Inferior parietal cortex (tissue), 1 donor: ENCODE measurements at regions not wholly inside any gene's neighbourhood (a gene's known extent, or its start where the extent isn't known, plus 50 kb on each side); places are given as distances from the start of the nearest gene placed in this dataset.
"Not testable (repeated sequence)": the region's sequence is repeated elsewhere in the genome, so short reads cannot be mapped to it uniquely, and the experiment has no call there.

ENCODE experiments used
- DNase-seq: peaks from one replicate; pipeline ENCODE4 v3.0.0-alpha.2; 2016; ENCODE audit errors: extremely low spot score

- DNase-seq = no peak
Observed at GRCh38 chr2:144642131-144642530, 122.2 kb upstream of the ZEB2 start.

GRCh38 chr2:144638250-144638649, 118.3 kb upstream of the ZEB2 start:
- DNase-seq = not testable (repeated sequence)

DNA sequence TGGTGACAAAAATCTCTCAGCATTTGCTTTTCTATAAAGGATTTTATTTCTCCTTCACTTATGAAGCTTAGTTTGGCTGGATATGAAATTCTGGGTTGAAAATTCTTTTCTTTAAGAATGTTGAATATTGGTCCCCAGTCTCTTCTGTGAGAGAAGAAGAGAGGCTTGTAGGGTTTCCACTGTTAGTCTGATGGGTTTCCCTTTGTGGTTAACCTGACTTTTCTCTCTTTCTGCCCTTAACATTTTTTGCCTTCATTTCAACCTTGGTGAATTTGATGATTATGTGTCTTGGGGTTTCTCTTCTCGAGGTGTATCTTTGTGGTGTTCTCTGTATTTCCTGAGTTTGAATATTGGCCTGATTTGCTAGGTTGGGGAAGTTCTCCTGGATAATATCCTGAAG, 116.9 kb upstream of the ZEB2 start:
- DNase-seq = not testable (repeated sequence)

- no peak for DNase-seq
Observed at GRCh38 chr2:144632809-144633208, 112.9 kb upstream of the ZEB2 start.

DNA sequence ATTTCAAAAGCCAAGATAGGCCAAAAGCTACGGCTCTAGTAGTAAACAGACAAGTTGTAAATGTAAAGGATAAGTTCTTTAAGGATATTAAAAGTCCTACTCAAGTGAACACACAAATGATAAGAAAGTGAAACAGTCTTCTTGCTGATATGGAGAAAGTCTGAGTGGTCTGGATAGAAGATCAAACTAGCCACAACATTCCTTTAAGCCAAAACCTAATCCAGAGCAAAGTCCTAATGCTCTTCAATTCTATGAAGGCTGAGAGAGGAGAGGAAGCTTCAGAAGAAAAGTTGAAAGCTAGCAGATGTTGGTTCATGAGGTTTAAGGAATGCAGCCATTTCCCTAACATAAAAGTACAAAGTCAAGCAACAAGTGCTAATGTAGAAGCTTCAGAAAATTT, 111.7 kb upstream of the ZEB2 start:
- DNase-seq = no peak

GRCh38 chr2:144630459-144631215, 110.7 kb upstream of the ZEB2 start:
- DNase-seq = no peak

GRCh38 chr2:144629935-144630334, 110.0 kb upstream of the ZEB2 start:
- no peak for DNase-seq

- DNase-seq = no peak
Observed at GRCh38 chr2:144628566-144628965, 108.6 kb upstream of the ZEB2 start.

DNA sequence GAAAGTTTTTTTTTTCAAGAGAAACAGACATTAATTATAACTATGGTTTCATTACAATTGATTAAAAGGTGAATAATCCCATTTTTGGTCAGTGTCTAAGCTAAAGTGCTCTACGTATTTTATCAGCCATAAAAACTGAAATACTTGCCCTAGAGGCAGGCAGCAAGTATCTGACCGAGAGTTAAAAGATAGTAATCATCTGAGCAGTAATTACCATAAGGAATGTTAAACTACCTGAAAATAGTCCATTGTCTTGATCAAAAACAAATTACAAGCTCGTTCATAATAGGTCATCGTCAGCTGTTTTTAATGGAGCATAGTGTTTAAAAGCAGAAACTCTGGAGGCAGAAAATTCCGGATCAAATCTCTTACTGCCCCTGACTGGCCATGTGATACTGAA, 105.7 kb upstream of the ZEB2 start:
- no peak for DNase-seq

DNA sequence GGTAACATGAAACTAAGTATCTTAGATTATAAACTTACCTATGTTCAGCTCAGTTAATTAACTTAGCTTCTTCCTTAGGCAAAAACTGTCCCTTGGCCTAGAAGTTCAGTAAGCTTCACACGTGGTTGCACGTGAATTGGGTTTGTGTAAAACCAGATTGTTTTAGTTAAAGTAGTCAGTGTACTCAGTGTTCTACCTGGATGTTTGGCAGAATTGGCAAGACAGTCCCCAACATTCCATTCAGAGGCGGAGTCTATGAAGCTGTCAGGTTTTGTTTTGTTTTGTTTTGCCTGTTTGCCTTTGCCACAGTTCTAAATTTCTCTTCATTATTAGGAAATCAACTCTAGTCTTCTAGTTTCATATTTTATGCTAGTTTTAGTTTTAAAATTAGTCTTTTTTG, 105.3 kb upstream of the ZEB2 start:
- DNase-seq = no peak

DNA sequence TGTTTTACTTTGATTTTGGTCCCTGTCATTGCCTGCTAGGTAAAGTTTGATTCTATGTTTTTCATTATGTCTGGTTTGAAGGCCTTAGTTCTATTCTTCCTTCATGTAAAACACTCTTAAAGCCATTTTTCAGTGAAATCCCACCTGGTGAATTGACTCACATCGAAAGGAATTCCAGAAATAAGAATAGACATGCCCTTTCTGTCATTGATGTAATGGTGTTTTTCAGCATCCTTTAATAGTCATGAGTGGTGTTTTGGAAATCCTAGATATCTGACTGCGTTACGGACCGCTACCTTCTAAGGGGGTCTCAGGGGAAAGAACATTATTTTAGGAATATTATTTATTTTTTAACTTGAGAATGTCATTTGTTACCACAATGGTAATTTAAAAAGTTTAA, 104.5 kb upstream of the ZEB2 start:
- no peak for DNase-seq

DNA sequence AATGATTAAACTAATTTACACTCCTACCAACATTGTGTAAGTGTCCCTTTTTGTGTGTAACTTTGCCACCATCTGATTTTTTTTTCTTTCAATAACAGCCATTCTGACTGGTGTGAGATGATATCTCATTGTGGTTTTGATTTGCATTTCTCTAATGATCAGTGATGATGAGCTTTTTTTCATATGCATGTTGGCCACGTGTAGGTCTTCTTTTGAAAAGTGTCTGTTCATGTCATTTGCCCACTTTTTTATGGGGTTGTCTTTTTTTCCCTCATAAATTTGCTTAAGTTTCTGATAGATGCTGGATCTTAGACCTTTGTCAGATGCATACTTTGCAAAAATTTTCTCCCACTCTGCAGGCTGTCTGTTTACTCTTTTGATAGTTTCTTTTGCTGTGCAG, 102.5 kb upstream of the ZEB2 start:
- not testable (repeated sequence) for DNase-seq

DNA sequence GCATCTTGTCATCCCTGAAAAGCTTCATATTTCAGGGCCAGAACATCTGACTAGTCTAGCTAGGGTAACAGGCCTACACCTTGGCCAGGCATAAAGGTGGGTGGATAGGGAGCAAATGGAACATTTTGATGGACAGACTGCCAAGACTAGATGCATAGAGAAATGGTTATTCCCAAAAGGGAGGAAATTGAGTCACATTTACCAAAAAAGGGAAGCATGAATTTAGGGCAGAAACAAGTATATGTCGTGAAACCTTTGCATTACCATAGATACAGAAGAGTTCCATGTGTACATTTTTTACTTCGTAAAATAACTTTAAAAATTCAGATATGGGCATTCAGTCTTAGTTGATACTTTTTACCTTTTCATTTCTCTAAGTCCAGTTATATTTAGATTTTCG, 101.3 kb upstream of the ZEB2 start:
- DNase-seq = no peak

DNA sequence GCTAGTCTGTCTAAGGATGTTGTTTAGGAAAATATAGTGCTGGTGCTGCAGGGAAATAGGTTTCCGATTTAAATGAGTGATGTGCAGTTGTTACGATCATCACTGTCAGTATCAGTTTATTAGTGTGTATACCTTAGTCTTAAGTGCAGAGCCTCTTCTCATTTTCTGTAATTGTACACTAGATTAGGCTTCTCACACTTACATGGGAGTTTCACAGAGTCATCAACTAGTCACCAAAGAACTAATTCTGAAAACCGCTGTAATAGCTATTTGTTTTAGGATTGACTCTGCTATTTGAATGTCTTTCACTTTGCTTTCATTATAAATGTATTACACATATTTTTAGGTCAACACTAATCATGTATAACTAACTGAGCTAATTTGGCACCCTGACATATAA, 99.8 kb upstream of the ZEB2 start:
- no peak for DNase-seq

DNA sequence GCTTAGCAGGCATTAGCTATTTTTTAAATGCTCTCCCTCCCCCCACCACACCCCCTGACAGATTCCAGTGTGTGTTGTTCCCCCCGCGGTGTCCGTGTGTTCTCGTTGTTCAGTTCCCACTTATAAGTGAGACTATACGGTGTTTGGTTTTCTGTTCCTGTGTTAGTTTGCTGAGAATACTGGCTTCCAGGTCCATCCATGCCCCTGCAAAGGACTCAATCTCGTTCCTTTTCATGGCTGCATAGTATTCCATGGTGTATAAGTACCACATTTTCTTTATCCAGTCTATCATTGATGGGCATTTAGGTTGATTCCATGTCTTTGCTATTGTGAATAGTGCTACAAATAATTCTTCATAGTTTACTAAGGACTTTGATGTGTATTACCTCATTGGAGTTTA, 97.3 kb upstream of the ZEB2 start:
- DNase-seq = not testable (repeated sequence)

DNA sequence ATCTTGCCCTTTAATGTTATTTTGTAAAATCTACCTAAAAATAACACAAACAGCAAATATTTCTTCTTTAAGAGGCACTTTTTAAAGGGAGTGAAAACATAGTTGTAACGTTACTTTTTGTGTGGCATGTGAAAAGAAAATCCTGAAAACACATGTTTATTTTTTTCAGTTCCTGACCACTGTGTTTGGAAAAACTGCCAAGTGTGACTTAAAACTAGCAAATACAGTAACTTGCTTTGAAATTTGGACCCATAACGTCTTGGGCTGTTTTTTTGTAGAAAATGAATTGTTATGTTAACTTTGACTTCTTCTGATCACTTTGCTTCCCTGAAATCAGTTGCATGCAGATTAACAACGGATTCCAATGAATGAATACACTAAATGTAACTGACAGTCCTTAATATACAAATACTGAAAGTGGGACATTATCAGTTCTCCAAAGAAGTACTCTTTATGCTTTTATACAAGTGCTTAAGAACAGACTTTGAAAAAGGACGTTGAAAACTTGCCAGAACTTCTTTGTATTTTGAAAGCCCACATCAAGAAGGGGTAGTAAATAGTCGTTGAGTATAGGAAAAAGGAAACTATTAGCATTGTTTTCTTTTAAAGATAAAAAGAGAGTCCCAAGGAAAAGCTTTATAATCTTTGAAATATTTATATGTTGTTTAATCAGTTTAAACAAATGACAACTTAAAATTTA, 96.1 kb upstream of the ZEB2 start:
- no peak for DNase-seq

DNA sequence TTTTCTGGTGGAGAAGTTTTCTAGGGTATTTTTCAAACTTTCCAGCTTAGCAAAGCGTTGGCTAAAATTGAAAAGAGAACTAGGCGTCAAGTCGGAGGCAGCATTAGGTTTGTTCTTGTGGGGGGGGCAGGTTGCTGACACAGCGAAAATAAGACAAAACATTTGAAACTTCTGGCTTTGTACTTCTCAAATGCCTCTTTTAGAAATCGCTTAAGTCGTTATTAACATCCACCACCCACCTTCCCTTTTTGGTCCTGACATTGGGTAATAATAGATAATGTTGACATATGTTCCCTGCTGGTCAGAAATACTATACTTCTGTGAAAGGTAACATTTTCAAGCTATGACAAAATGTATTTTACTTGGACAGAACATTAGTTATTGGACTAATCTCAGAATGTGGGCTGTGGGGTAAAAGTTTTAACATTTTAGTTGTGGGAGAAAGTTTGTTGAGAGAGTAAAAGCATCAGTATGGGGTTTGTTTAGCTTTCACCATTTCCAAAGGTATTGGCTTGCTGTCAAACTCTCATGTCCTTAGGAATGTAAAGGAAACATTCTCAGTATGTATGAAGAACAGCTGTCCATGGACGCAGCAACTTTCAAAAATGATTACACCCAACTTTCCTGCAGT, 88.1 kb upstream of the ZEB2 start:
- DNase-seq = no peak

- no peak for DNase-seq
Observed at GRCh38 chr2:144607099-144607498, 87.2 kb upstream of the ZEB2 start.

- no peak for DNase-seq
Observed at GRCh38 chr2:144606466-144607095, 86.7 kb upstream of the ZEB2 start.

DNA sequence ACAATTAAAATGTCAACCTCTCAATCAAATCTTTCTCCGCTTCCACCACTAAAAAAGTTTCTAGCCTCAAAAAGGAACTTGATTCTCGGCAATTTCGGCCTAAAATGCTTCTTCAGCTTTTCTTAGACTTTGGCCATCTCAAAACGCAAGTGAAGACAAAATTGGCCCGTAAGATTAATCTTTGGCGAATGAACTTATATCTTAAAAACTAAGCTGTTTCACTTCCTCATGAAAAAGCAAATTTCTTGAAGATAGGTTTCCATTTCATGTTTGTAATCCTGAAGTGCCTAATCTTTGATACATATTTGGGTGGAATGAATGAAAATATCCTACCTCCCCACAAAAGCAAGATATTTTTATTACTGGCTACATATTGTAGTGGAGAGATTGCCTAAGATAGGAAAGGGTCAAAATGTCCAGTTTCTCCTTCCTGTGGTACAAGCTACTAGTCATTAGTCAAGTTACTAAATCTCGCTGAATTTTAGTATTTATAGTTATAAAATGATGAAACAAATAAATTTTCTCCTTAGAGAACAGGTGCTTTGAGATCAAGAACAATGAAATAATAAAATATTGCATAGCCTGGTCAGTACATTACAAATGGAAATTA, 85.4 kb upstream of the ZEB2 start:
- no peak for DNase-seq

DNA sequence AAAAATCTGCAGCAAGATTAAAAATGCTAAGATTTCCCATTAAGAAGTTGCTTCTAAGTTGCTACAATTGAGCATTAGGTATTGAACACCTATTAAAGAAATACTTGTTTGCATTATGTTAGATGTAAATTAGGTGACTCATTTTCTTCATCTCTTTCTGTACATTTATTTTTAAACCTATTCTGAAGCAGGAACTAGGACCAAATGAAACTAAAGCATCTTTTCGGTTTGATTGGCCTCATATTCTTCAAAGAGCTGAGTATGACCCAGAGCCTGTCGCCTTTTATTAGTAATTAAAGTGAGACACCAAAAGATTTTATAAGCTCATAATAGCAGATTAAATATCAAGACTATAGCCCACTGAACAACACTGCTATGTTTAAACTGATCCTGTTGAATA, 83.4 kb upstream of the ZEB2 start:
- DNase-seq = no peak

GRCh38 chr2:144598906-144599305, 79.0 kb upstream of the ZEB2 start:
- no peak for DNase-seq
